GM20431 (cell line): ENCODE measurements at regions not wholly inside any gene's neighbourhood (a gene's known extent, or its start where the extent isn't known, plus 50 kb on each side); places are given as distances from the start of the nearest gene placed in this dataset.

ENCODE experiments used
- in situ Hi-C: fragments of 300-500 bp; cut with MseI, MboI; formaldehyde crosslinking; loops from one replicate; pipeline ENCODE4 v1.15.0; 2020; ENCODE audit warnings: low sequenced_read_pairs; ENCODE audit not compliant: unreplicated experiment

- in situ Hi-C loops: no loop called here
Measured at GRCh38 chrX:14209034-14209433, 179.3 kb upstream of the GEMIN8 start.

GRCh38 chrX:14194711-14195110 lies 165.0 kb upstream of the GEMIN8 start:
- in situ Hi-C loops: no loop called here

GRCh38 chrX:14193547-14193946 lies 163.9 kb upstream of the GEMIN8 start:
- in situ Hi-C loops: no loop called here

- in situ Hi-C loops: no loop called here
Measured at GRCh38 chrX:14173873-14174272, 144.2 kb upstream of the GEMIN8 start.

GRCh38 chrX:14164828-14165227 lies 135.1 kb upstream of the GEMIN8 start:
- in situ Hi-C loops: no loop called here

GRCh38 chrX:14125462-14125861 lies 95.8 kb upstream of the GEMIN8 start:
- in situ Hi-C loops: no loop called here

GRCh38 chrX:14124562-14124961 lies 94.9 kb upstream of the GEMIN8 start:
- in situ Hi-C loops: no loop called here

GRCh38 chrX:14095702-14096101 lies 66.0 kb upstream of the GEMIN8 start:
- in situ Hi-C loops: loop anchor here (25.0 kb wide), 1 partner anchor 442 kb away; the partner anchor contains the start of gene GLRA2

GRCh38 chrX:14094191-14094590 lies 64.5 kb upstream of the GEMIN8 start:
- in situ Hi-C loops: loop anchor here (25.0 kb wide), 1 partner anchor 443 kb away; the partner anchor contains the start of gene GLRA2

GRCh38 chrX:14084466-14084865 lies 54.8 kb upstream of the GEMIN8 start:
- in situ Hi-C loops: loop anchor here (25.0 kb wide), 1 partner anchor 453 kb away; the partner anchor contains the start of gene GLRA2

- in situ Hi-C loops: loop anchor here (25.0 kb wide), 1 partner anchor 454 kb away; the partner anchor contains the start of gene GLRA2
Measured at GRCh38 chrX:14083783-14084182, 54.1 kb upstream of the GEMIN8 start.

- in situ Hi-C loops: loop anchor here (25.0 kb wide), 1 partner anchor 457 kb away; the partner anchor contains the start of gene GLRA2
Measured at GRCh38 chrX:14079891-14080430, 50.3 kb upstream of the GEMIN8 start.
